ENCODE measurements at regions not wholly inside any gene's neighbourhood (a gene's known extent, or its start where the extent isn't known, plus 50 kb on each side); places are given as distances from the start of the nearest gene placed in this dataset.
A peak's percentile ranks its signal among the peaks of the same experiment; 100 is the strongest.

DNA sequence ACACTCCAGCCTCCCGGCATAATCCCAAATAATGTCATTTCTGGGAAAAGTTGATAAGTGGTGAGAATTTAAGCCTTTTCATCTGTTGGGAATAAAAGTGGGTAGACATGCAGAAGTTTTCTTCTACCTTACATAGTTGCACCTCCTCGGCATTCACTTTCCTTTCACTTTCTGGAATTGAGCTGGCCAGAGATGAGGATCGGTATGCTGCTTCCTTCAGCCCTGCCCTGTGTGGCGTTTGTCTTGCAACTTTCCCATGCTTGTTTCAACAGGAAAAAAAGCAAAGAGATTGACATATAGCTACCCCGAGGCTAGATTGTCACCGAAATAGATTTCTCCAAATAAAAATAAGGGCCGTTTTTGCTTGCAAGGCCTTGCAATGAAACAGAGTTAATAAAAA lies 65.8 kb upstream of the JAG1 start:
- Histone ChIP-seq H4K20me1 (ENCODE audit: insufficient read depth, low read length) (no peaks in the 10 kb centered on the region), H3K4me3 (ENCODE audit: low read length) (no peak overlapping the region), H3K9ac (ENCODE audit: low read length) (no peak overlapping the region), H3K36me3 (replicated peaks; ENCODE audit: low read depth, low read length) (no peaks in the 10 kb centered on the region), H3K27ac (ENCODE audit: low read length) (no peak overlapping the region), H3K27me3 (ENCODE audit: low read depth, low read length) (0 out of 2 replicates have a peak, but pooled peaks cover 10% of the 10 kb centered on the region), H3K79me2 (ENCODE audit: low read length) (no peaks in the 10 kb centered on the region), H3K9me3 (ENCODE audit: insufficient read depth, low read length) (no peaks in the 10 kb centered on the region), H3K4me2 (ENCODE audit: low read length) (0 out of 2 replicates have a peak overlapping the region, but pooled peaks have one; percentile 8), H3K4me1 (ENCODE audit: low read length) (no peaks in the 10 kb centered on the region), H2AFZ (ENCODE audit: low read depth, low read length) (no peak overlapping the region)
- TF ChIP-seq EZH2phosphoT487 (IDR thresholded peaks at IDR 0.05; ENCODE audit: low read depth): no peak
- TF ChIP-seq, protein P1, sequence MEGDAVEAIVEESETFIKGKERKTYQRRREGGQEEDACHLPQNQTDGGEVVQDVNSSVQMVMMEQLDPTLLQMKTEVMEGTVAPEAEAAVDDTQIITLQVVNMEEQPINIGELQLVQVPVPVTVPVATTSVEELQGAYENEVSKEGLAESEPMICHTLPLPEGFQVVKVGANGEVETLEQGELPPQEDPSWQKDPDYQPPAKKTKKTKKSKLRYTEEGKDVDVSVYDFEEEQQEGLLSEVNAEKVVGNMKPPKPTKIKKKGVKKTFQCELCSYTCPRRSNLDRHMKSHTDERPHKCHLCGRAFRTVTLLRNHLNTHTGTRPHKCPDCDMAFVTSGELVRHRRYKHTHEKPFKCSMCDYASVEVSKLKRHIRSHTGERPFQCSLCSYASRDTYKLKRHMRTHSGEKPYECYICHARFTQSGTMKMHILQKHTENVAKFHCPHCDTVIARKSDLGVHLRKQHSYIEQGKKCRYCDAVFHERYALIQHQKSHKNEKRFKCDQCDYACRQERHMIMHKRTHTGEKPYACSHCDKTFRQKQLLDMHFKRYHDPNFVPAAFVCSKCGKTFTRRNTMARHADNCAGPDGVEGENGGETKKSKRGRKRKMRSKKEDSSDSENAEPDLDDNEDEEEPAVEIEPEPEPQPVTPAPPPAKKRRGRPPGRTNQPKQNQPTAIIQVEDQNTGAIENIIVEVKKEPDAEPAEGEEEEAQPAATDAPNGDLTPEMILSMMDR (IDR thresholded peaks at IDR 0.05; ENCODE audit: low read depth, low read length): no peak

DNA sequence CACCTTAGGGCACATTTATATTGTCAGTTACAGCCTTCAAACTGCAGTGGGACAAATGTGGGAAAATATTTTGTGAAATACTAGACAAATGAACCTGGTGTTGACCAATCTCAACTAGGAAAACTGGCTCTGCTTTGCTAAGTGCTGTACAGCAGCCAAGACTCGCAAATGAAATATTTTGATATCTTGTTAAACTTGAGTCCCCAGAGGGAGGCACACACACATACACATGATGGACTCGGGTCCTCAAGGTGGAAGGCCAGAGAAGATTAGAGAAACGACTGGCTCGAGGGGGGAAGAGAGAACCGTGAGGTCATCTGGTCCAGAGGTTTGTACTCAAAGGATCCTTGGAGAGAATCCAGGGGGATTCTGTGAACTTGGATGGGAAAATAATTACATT lies 67.3 kb upstream of the JAG1 start:
- Histone ChIP-seq H2AFZ (ENCODE audit: low read depth, low read length) (no peak overlapping the region), H3K27me3 (ENCODE audit: low read depth, low read length) (0 out of 2 replicates have a peak, but pooled peaks cover 10% of the 10 kb centered on the region), H3K36me3 (replicated peaks; ENCODE audit: low read depth, low read length) (no peaks in the 10 kb centered on the region), H3K4me1 (ENCODE audit: low read length) (no peaks in the 10 kb centered on the region), H4K20me1 (ENCODE audit: insufficient read depth, low read length) (no peaks in the 10 kb centered on the region), H3K4me2 (ENCODE audit: low read length) (no peak overlapping the region), H3K9ac (ENCODE audit: low read length) (no peak overlapping the region), H3K27ac (ENCODE audit: low read length) (no peak overlapping the region), H3K4me3 (ENCODE audit: low read length) (no peak overlapping the region), H3K79me2 (ENCODE audit: low read length) (no peaks in the 10 kb centered on the region), H3K9me3 (ENCODE audit: insufficient read depth, low read length) (no peaks in the 10 kb centered on the region)
- TF ChIP-seq, protein P1 (IDR thresholded peaks at IDR 0.05; ENCODE audit: low read depth, low read length): no peak
- no peak for TF ChIP-seq EZH2phosphoT487 (IDR thresholded peaks at IDR 0.05; ENCODE audit: low read depth)

DNA sequence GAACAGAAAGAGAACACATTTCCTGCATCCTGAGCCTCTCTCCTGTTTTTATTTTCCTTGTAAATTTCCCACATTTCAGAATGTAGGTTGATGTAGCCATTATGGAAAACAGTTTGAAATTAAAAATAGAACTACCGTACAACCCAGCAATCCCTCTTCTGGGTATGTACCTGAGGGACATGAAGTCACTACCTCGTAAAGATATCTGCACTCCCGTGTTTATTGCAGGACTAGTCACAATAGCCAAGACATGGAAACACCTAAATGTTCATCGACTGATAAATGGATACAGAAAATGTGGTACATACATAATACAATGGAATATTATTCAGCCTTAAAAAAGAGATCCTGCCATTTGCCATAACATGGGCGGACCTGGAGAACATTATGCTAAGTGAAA lies 72.0 kb upstream of the JAG1 start:
- Histone ChIP-seq H4K20me1 (ENCODE audit: insufficient read depth, low read length) (no peaks in the 10 kb centered on the region), H3K27ac (ENCODE audit: low read length) (no peak overlapping the region), H3K4me3 (ENCODE audit: low read length) (no peak overlapping the region), H3K36me3 (replicated peaks; ENCODE audit: low read depth, low read length) (no peaks in the 10 kb centered on the region), H3K9ac (ENCODE audit: low read length) (no peak overlapping the region), H3K4me2 (ENCODE audit: low read length) (no peak overlapping the region), H3K9me3 (ENCODE audit: insufficient read depth, low read length) (no peaks in the 10 kb centered on the region), H2AFZ (ENCODE audit: low read depth, low read length) (no peak overlapping the region), H3K79me2 (ENCODE audit: low read length) (no peaks in the 10 kb centered on the region), H3K27me3 (ENCODE audit: low read depth, low read length) (0 out of 2 replicates have a peak, but pooled peaks cover 2% of the 10 kb centered on the region), H3K4me1 (ENCODE audit: low read length) (no peaks in the 10 kb centered on the region)
- TF ChIP-seq, protein P1 (IDR thresholded peaks at IDR 0.05; ENCODE audit: low read depth, low read length): no peak
- no peak for TF ChIP-seq EZH2phosphoT487 (IDR thresholded peaks at IDR 0.05; ENCODE audit: low read depth)

DNA sequence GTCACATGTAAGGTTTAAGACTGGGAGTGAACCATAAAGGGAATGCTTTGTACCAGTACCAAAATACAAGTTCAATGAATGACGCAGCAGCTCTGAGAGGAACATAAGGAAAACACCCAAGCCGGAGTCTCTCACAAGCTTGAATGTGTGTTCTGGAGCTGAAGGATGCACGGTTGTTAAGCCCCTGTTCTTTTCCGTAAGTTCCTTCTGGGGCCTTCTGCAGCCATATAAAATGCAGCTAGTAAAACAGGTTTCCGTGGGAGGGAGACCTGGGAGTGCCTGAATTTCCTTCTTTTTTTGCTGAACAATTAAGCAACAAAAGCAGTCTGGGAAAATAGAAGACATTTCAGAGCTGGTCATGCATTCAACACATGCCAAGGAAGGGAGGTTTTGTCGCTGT lies 73.2 kb upstream of the JAG1 start:
- Histone ChIP-seq H3K9ac (ENCODE audit: low read length) (no peak overlapping the region), H2AFZ (ENCODE audit: low read depth, low read length) (no peak overlapping the region), H3K36me3 (replicated peaks; ENCODE audit: low read depth, low read length) (no peaks in the 10 kb centered on the region), H3K27me3 (ENCODE audit: low read depth, low read length) (no peaks in the 10 kb centered on the region), H3K4me1 (ENCODE audit: low read length) (no peaks in the 10 kb centered on the region), H3K9me3 (ENCODE audit: insufficient read depth, low read length) (no peaks in the 10 kb centered on the region), H3K4me2 (ENCODE audit: low read length) (no peak overlapping the region), H4K20me1 (ENCODE audit: insufficient read depth, low read length) (no peaks in the 10 kb centered on the region), H3K79me2 (ENCODE audit: low read length) (no peaks in the 10 kb centered on the region), H3K4me3 (ENCODE audit: low read length) (no peak overlapping the region), H3K27ac (ENCODE audit: low read length) (no peak overlapping the region)
- TF ChIP-seq EZH2phosphoT487 (IDR thresholded peaks at IDR 0.05; ENCODE audit: low read depth): no peak
- TF ChIP-seq, protein P1 (IDR thresholded peaks at IDR 0.05; ENCODE audit: low read depth, low read length): no peak

Data from OCI-LY3 (cell line).